ENCODE measurements at regions not wholly inside any gene's neighbourhood (a gene's known extent, or its start where the extent isn't known, plus 50 kb on each side); places are given as distances from the start of the nearest gene placed in this dataset.

DNA sequence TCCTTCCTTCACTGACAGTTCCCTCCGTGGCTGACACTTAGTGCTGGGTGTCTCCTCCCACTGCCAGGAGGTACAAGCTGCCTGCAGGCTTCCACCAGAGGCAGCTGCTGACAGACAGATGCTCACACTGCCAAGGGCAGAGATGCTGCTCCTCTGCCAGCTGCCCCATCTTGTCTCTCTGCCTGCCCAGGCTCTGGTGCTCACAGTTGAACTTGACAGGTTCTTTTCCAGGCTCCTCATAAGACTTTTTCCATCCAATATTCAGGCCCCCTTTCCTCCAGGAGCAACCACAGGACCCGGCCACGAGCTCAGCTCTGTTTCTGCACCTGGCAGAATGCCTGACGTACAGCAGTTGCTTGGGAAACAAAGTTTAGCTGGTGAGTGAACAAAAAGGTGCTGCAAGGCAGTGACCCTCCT is 79.8 kb downstream of the PSMB1 start:
- TF ChIP-seq, protein P1, sequence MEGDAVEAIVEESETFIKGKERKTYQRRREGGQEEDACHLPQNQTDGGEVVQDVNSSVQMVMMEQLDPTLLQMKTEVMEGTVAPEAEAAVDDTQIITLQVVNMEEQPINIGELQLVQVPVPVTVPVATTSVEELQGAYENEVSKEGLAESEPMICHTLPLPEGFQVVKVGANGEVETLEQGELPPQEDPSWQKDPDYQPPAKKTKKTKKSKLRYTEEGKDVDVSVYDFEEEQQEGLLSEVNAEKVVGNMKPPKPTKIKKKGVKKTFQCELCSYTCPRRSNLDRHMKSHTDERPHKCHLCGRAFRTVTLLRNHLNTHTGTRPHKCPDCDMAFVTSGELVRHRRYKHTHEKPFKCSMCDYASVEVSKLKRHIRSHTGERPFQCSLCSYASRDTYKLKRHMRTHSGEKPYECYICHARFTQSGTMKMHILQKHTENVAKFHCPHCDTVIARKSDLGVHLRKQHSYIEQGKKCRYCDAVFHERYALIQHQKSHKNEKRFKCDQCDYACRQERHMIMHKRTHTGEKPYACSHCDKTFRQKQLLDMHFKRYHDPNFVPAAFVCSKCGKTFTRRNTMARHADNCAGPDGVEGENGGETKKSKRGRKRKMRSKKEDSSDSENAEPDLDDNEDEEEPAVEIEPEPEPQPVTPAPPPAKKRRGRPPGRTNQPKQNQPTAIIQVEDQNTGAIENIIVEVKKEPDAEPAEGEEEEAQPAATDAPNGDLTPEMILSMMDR (IDR thresholded peaks at IDR 0.05; ENCODE audit: unreplicated experiment): no peak
- DNase-seq (ENCODE audit: low spot score in 2 of 2, unreplicated experiment in 2 of 2): no peak
- Mint-ChIP-seq H3K27me3 (ENCODE audit: low read depth) (peaks cover 15% of the 10 kb centered on the region), H3K36me3 (no peaks in the 10 kb centered on the region), H3K4me1 (peaks cover 6% of the 10 kb centered on the region), H3K4me3 (no peak overlapping the region), H3K9me3 (peaks cover under 1% of the 10 kb centered on the region), H3K27ac (no peak overlapping the region)

DNA sequence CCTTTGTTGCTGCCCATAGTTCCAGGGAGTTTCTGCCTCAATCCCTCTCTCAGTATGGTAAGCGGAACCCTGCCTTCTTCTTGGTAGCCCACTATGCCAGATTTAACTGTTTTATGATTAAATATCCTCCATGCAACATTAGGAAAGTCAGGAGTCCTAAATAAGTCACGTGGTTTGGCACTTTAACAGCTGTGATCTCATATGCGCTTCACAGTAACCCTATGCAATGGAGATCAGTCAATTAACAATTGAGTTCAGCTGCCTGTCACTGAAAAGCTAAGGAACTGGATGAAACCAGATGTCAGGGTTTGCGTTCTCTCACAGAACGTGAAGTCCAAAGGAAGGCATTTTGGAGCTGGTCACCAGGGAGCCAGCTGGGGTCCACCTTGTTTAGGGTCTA is 81.6 kb downstream of the PSMB1 start:
- Mint-ChIP-seq H3K27ac (no peak overlapping the region), H3K4me1 (peaks cover 6% of the 10 kb centered on the region), H3K27me3 (ENCODE audit: low read depth) (peaks cover 15% of the 10 kb centered on the region), H3K9me3 (peaks cover 4% of the 10 kb centered on the region), H3K4me3 (no peak overlapping the region), H3K36me3 (no peaks in the 10 kb centered on the region)
- TF ChIP-seq, protein P1 (IDR thresholded peaks at IDR 0.05; ENCODE audit: unreplicated experiment): no peak
- DNase-seq (ENCODE audit: low spot score in 2 of 2, unreplicated experiment in 2 of 2): no peak

DNA sequence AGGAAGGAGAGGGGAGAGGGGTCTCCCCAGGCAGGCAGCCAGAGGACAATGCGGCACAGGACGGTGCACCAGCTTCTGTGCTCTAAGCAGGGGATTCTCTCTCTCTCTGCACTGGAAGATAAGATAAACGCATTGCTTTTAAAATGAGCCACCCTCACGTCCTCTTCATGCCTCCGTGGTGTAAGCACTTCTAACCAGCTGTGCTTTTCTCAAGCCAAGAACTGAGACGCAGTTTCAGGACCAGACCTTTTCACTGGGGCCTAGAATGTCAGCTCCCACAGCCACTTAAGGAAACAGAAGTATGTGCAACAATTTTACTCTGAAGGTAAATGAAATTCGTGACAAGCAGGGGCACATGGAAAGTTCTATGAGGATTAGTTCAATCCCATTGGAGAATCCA is 82.4 kb downstream of the PSMB1 start:
- Mint-ChIP-seq H3K4me3 (no peak overlapping the region), H3K4me1 (peaks cover 6% of the 10 kb centered on the region), H3K27me3 (ENCODE audit: low read depth) (peaks cover 15% of the 10 kb centered on the region), H3K27ac (no peak overlapping the region), H3K9me3 (peaks cover 4% of the 10 kb centered on the region), H3K36me3 (no peaks in the 10 kb centered on the region)
- DNase-seq (ENCODE audit: low spot score in 2 of 2, unreplicated experiment in 2 of 2): no peak
- TF ChIP-seq, protein P1 (IDR thresholded peaks at IDR 0.05; ENCODE audit: unreplicated experiment): no peak

DNA sequence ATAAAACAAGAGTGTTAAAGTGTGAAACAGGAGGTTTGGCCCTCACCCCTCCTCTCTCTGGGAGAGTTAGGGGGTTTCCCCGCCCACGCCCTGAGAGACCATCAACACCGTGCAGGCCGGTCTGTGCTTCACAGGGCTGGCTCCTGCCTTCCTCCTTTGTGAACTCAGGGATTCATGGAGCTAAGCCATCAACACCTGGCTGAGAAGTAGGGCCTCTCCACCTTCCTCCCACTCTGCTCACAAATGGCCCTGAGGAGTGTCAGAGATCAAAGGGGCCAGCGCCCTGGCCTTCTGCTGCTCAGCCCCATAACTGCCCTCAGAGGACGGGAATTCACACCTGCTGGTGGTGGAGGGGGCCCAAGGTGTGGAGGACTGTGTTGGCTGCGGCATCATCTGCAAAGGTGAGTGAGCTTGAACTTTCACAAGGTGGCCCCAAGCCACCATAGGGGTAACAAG is 88.6 kb downstream of the PSMB1 start:
- H3K4me3 Mint-ChIP-seq: no peak overlapping the region
- no peaks in the 10 kb centered on the region for H3K36me3 Mint-ChIP-seq
- H3K9me3 Mint-ChIP-seq: peaks cover 4% of the 10 kb centered on the region
- peaks cover 9% of the 10 kb centered on the region for H3K27me3 Mint-ChIP-seq (ENCODE audit: low read depth)
- DNase-seq (ENCODE audit: low spot score in 2 of 2, unreplicated experiment in 2 of 2): no peak
- no peaks in the 10 kb centered on the region for H3K4me1 Mint-ChIP-seq
- H3K27ac Mint-ChIP-seq: no peak overlapping the region
- TF ChIP-seq, protein P1 (IDR thresholded peaks at IDR 0.05; ENCODE audit: unreplicated experiment): no peak

DNA sequence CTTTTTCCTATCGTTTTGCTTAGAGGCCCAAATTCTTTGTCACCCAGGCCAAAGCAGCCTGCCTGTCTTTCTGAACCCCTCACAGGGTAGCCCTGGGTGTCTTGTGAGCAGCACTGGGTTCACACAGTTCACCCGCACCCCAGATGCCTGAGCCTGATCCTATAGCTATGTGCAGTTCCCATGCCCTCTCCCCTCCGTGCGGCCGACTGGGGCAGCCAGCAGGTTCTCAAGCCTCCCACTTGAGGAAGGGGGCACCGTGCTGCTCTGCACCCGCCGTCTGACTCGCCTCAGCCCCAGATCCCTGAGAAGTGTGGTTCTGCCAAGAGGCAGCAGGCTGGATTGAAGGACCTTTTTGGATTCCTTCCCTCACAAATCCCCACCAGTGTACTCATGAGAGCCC is 89.0 kb downstream of the PSMB1 start:
- no peak for DNase-seq (ENCODE audit: low spot score in 2 of 2, unreplicated experiment in 2 of 2)
- Mint-ChIP-seq H3K9me3 (peaks cover 4% of the 10 kb centered on the region), H3K27me3 (ENCODE audit: low read depth) (peaks cover 12% of the 10 kb centered on the region), H3K4me3 (no peak overlapping the region), H3K36me3 (no peaks in the 10 kb centered on the region), H3K4me1 (no peaks in the 10 kb centered on the region), H3K27ac (no peak overlapping the region)
- TF ChIP-seq, protein P1 (IDR thresholded peaks at IDR 0.05; ENCODE audit: unreplicated experiment): no peak

Measured in mesothelial cell of epicardium (in vitro differentiated cells).